Calu3 (cell line): ENCODE measurements at regions not wholly inside any gene's neighbourhood (a gene's known extent, or its start where the extent isn't known, plus 50 kb on each side); places are given as distances from the start of the nearest gene placed in this dataset.

Experiments
- BruUV-seq: library from RNA; stranded (reverse); fragments of 400-500 nt; replicated peaks from 2 replicates; lab custom pipeline; 2021; lab: Mats Ljungman, UMichigan
- CTCF ChIA-PET: fragments of 300-600 bp; sonication (Branson Sonifier 250); formaldehyde crosslinking; loops from one replicate; lab custom pipeline; 2022; ENCODE audit warnings: antibody characterized with exemption; lab: Charles Lee
- DNase-seq: peaks from one replicate; pipeline ENCODE4 v3.0.0; 2022
- H3K27ac Mint-ChIP-seq: one replicate; pipeline ENCODE4 v1.8.0; 2022; ENCODE audit warnings: mixed read lengths; ENCODE audit not compliant: unreplicated experiment
- H3K27me3 Mint-ChIP-seq: one replicate; pipeline ENCODE4 v1.8.0; 2022; ENCODE audit warnings: mixed read lengths; ENCODE audit not compliant: unreplicated experiment
- H3K36me3 Mint-ChIP-seq: one replicate; pipeline ENCODE4 v1.8.0; 2022; ENCODE audit warnings: mild to moderate bottlenecking, moderate library complexity, mixed read lengths; ENCODE audit not compliant: insufficient read depth, unreplicated experiment
- H3K4me1 Mint-ChIP-seq: one replicate; pipeline ENCODE4 v1.8.0; 2022; ENCODE audit warnings: mild to moderate bottlenecking, low read depth, mixed read lengths; ENCODE audit not compliant: unreplicated experiment
- H3K4me3 Mint-ChIP-seq: one replicate; pipeline ENCODE4 v1.8.0; 2022; ENCODE audit warnings: mild to moderate bottlenecking, low read depth, moderate library complexity, mixed read lengths; ENCODE audit not compliant: unreplicated experiment
- H3K9me3 Mint-ChIP-seq: one replicate; pipeline ENCODE4 v1.8.0; 2022; ENCODE audit warnings: low read depth, mixed read lengths; ENCODE audit not compliant: unreplicated experiment
- CTCF ChIP-seq: fragments of 200-600 bp; IDR thresholded peaks from one replicate; pipeline ENCODE4 v1.8.0; 2022; ENCODE audit warnings: antibody characterized with exemption; ENCODE audit not compliant: unreplicated experiment
- intact Hi-C: fragments of 100-400 bp; cut with micrococcal nuclease; formaldehyde crosslinking; loops from one replicate; pipeline ENCODE4 v1.10.0; 2022; ENCODE audit not compliant: unreplicated experiment

- Mint-ChIP-seq H3K9me3 (no peaks in the 10 kb centered on the region), H3K4me1 (no peaks in the 10 kb centered on the region), H3K36me3 (no peaks in the 10 kb centered on the region), H3K27ac (no peak overlapping the region), H3K4me3 (no peak overlapping the region), H3K27me3 (no peaks in the 10 kb centered on the region)
- intact Hi-C loops: no loop called here
- CTCF ChIA-PET: no interaction called here
- BruUV-seq: no TSS peak
- no peak for TF ChIP-seq CTCF
- DNase-seq: no peak
These were observed 180.3 kb downstream of the SLCO4C1 start for GRCh38 chr5:102115736-102116135.

- TF ChIP-seq CTCF: no peak
- CTCF ChIA-PET: no interaction called here
- Mint-ChIP-seq H3K36me3 (no peaks in the 10 kb centered on the region), H3K27ac (no peak overlapping the region), H3K27me3 (no peaks in the 10 kb centered on the region), H3K4me1 (no peaks in the 10 kb centered on the region), H3K4me3 (no peak overlapping the region), H3K9me3 (no peaks in the 10 kb centered on the region)
- no peak for DNase-seq
- intact Hi-C loops: no loop called here
- BruUV-seq: no TSS peak
These were observed 181.5 kb downstream of the SLCO4C1 start for GRCh38 chr5:102114525-102115069.

GRCh38 chr5:102107865-102108264, 188.2 kb downstream of the SLCO4C1 start:
- no peaks in the 10 kb centered on the region for H3K4me1 Mint-ChIP-seq
- no peaks in the 10 kb centered on the region for H3K9me3 Mint-ChIP-seq
- CTCF ChIA-PET: no interaction called here
- intact Hi-C loops: no loop called here
- H3K4me3 Mint-ChIP-seq: no peak overlapping the region
- no peak overlapping the region for H3K27ac Mint-ChIP-seq
- no peak for TF ChIP-seq CTCF
- no peaks in the 10 kb centered on the region for H3K36me3 Mint-ChIP-seq
- no peak for DNase-seq
- no TSS peak for BruUV-seq
- H3K27me3 Mint-ChIP-seq: no peaks in the 10 kb centered on the region

GRCh38 chr5:102106599-102106998, 189.5 kb downstream of the SLCO4C1 start:
- Mint-ChIP-seq H3K9me3 (no peaks in the 10 kb centered on the region), H3K27ac (no peak overlapping the region), H3K4me3 (no peak overlapping the region), H3K27me3 (no peaks in the 10 kb centered on the region), H3K4me1 (no peaks in the 10 kb centered on the region), H3K36me3 (no peaks in the 10 kb centered on the region)
- intact Hi-C loops: no loop called here
- TF ChIP-seq CTCF: no peak
- CTCF ChIA-PET: no interaction called here
- no peak for DNase-seq
- no TSS peak for BruUV-seq
